ENCODE measurements at regions not wholly inside any gene's neighbourhood (a gene's known extent, or its start where the extent isn't known, plus 50 kb on each side); places are given as distances from the start of the nearest gene placed in this dataset.

DNA sequence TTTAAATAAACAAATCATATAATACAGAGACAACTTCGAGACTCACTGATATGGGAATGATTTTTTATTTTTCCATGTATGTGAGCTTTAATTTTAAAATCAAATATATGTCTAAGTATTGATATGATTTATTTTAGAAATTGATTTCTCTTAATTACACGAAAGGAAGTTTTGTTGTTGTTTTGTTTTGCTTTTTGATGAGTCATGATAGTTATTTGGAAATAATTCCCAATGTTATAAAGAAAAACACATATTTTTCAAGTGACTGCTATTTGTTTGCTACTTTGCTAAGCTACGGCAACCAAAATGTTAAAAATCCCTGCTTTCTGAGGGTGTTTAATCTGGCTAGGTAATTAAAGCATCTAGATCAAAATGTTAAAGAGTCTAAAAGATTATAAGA is 2139.4 kb upstream of the TENM3 start:
- TF ChIP-seq POLR2A (IDR thresholded peaks at IDR 0.05; ENCODE audit: low read depth, low read length) (no peak), TAF1 (IDR thresholded peaks at IDR 0.05; ENCODE audit: borderline replicate concordance, low read depth, low read length) (no peak)
